GM10266 (cell line): ENCODE measurements at regions not wholly inside any gene's neighbourhood (a gene's known extent, or its start where the extent isn't known, plus 50 kb on each side); places are given as distances from the start of the nearest gene placed in this dataset.
"Not testable (repeated sequence)": the region's sequence is repeated elsewhere in the genome, so short reads cannot be mapped to it uniquely, and the experiment has no call there.

Experiments
- DNase-seq: peaks from one replicate; pipeline ENCODE4 v3.0.0; 2012; ENCODE audit errors: extremely low spot score
- CTCF ChIP-seq: IDR thresholded peaks from 2 replicates; pipeline ENCODE4 v1.5.1; 2012; ENCODE audit warnings: mild to moderate bottlenecking, low read depth; ENCODE audit not compliant: control insufficient read depth, insufficient read depth; ENCODE audit errors: missing control alignments

- no peak for DNase-seq
- no peak for TF ChIP-seq CTCF
Measured at GRCh38 chr5:39532511-39532910, 107.7 kb upstream of the DAB2 start.

GRCh38 chr5:39531306-39531705 is 106.5 kb upstream of the DAB2 start:
- DNase-seq: no peak
- no peak for TF ChIP-seq CTCF

GRCh38 chr5:39526914-39527477 is 102.2 kb upstream of the DAB2 start:
- TF ChIP-seq CTCF: no peak
- no peak for DNase-seq

- not testable (repeated sequence) for DNase-seq
Measured at GRCh38 chr5:39525781-39526180, 101.0 kb upstream of the DAB2 start.

- no peak for DNase-seq
- TF ChIP-seq CTCF: no peak
Measured at GRCh38 chr5:39525271-39525670, 100.5 kb upstream of the DAB2 start.

- no peak for TF ChIP-seq CTCF
- no peak for DNase-seq
Measured at GRCh38 chr5:39523821-39524220, 99.0 kb upstream of the DAB2 start.

- TF ChIP-seq CTCF: no peak
Measured at GRCh38 chr5:39521940-39522590, 97.3 kb upstream of the DAB2 start.

GRCh38 chr5:39521098-39521860 is 96.5 kb upstream of the DAB2 start:
- DNase-seq: no peak
- TF ChIP-seq CTCF: no peak

More at GRCh38 chr5:39521940-39522590, 97.3 kb upstream of the DAB2 start:
- no peak for DNase-seq
